CD4-positive, alpha-beta T cell treated with Interferon alpha-2 for 1 hour (primary cell): ENCODE measurements at regions not wholly inside any gene's neighbourhood (a gene's known extent, or its start where the extent isn't known, plus 50 kb on each side); places are given as distances from the start of the nearest gene placed in this dataset.
"Not testable (repeated sequence)": the region's sequence is repeated elsewhere in the genome, so short reads cannot be mapped to it uniquely, and the experiment has no call there.

ENCODE experiments used
- DNase-seq, 2 donors: peaks; one replicate each; pipeline ENCODE4 v3.0.0-alpha.2; 2020 to 2022

- DNase-seq: no peak
These were observed 796.1 kb upstream of the ADGRL3 start for GRCh38 chr4:60404027-60404426.

GRCh38 chr4:60422439-60422838, 777.7 kb upstream of the ADGRL3 start:
- no peak for DNase-seq

GRCh38 chr4:60423573-60424184, 776.4 kb upstream of the ADGRL3 start:
- DNase-seq: not testable (repeated sequence)

- DNase-seq: no peak
These were observed 767.2 kb upstream of the ADGRL3 start for GRCh38 chr4:60432911-60433310.

GRCh38 chr4:60443068-60443467, 757.1 kb upstream of the ADGRL3 start:
- no peak for DNase-seq

- no peak for DNase-seq
These were observed 756.3 kb upstream of the ADGRL3 start for GRCh38 chr4:60443796-60444195.

- DNase-seq: no peak
These were observed 750.1 kb upstream of the ADGRL3 start for GRCh38 chr4:60450054-60450453.

- DNase-seq: no peak
These were observed 747.9 kb upstream of the ADGRL3 start for GRCh38 chr4:60452266-60452665.

- DNase-seq: no peak
These were observed 744.7 kb upstream of the ADGRL3 start for GRCh38 chr4:60455380-60455779.

- no peak for DNase-seq
These were observed 738.6 kb upstream of the ADGRL3 start for GRCh38 chr4:60461551-60461950.

GRCh38 chr4:60463857-60464502, 736.1 kb upstream of the ADGRL3 start:
- DNase-seq: no peak

- DNase-seq: no peak
These were observed 717.2 kb upstream of the ADGRL3 start for GRCh38 chr4:60482921-60483351.

GRCh38 chr4:60485276-60485675, 714.9 kb upstream of the ADGRL3 start:
- no peak for DNase-seq

- not testable (repeated sequence) for DNase-seq
These were observed 712.9 kb upstream of the ADGRL3 start for GRCh38 chr4:60487118-60487761.

GRCh38 chr4:60500810-60501209, 699.3 kb upstream of the ADGRL3 start:
- no peak for DNase-seq

GRCh38 chr4:60502733-60503132, 697.4 kb upstream of the ADGRL3 start:
- DNase-seq: no peak

GRCh38 chr4:60506061-60506460, 694.1 kb upstream of the ADGRL3 start:
- DNase-seq: no peak

- no peak for DNase-seq
These were observed 677.9 kb upstream of the ADGRL3 start for GRCh38 chr4:60522265-60522664.

- DNase-seq: no peak
These were observed 668.2 kb upstream of the ADGRL3 start for GRCh38 chr4:60531776-60532379.

- DNase-seq: no peak
These were observed 655.1 kb upstream of the ADGRL3 start for GRCh38 chr4:60544981-60545380.

GRCh38 chr4:60562334-60562733, 637.8 kb upstream of the ADGRL3 start:
- DNase-seq: no peak

GRCh38 chr4:60565558-60565957, 634.6 kb upstream of the ADGRL3 start:
- DNase-seq: no peak

- DNase-seq: no peak
These were observed 624.8 kb upstream of the ADGRL3 start for GRCh38 chr4:60575336-60575735.

GRCh38 chr4:60579335-60579734, 620.8 kb upstream of the ADGRL3 start:
- no peak for DNase-seq
